Neural progenitor cell (in vitro differentiated cells): ENCODE measurements at regions not wholly inside any gene's neighbourhood (a gene's known extent, or its start where the extent isn't known, plus 50 kb on each side); places are given as distances from the start of the nearest gene placed in this dataset.

Experiments
- DNase-seq: peaks from one replicate; pipeline ENCODE4 v3.0.0-alpha.2; 2016; ENCODE audit warnings: low spot score
- H2AFZ ChIP-seq: fragments of 200-600 bp; sonication (generic); replicated peaks from 2 replicates; pipeline ENCODE4 v1.6.1; 2016; ENCODE audit warnings: antibody characterized with exemption
- H3F3A ChIP-seq: fragments of 200-600 bp; sonication (generic); 2 replicates; pipeline ENCODE4 v1.6.1; 2016; ENCODE audit warnings: antibody characterized with exemption, low read depth
- H3K27ac ChIP-seq: fragments of 200-600 bp; sonication (generic); 2 replicates; pipeline ENCODE4 v1.5.1; 2016; ENCODE audit warnings: mild to moderate bottlenecking
- H3K27me3 ChIP-seq: fragments of 200-600 bp; sonication (generic); 2 replicates; pipeline ENCODE4 v1.6.1; 2016; ENCODE audit warnings: mild to moderate bottlenecking, moderate library complexity
- H3K36me3 ChIP-seq: fragments of 200-600 bp; sonication (generic); 2 replicates; pipeline ENCODE4 v1.5.1; 2016
- H3K4me1 ChIP-seq: fragments of 200-600 bp; sonication (generic); 2 replicates; pipeline ENCODE4 v1.6.1; 2016; ENCODE audit warnings: mixed run types
- H3K4me2 ChIP-seq: fragments of 200-600 bp; sonication (generic); 2 replicates; pipeline ENCODE4 v1.6.1; 2016
- H3K4me3 ChIP-seq: fragments of 200-600 bp; sonication (generic); 2 replicates; pipeline ENCODE4 v1.5.1; 2016
- H3K79me2 ChIP-seq: fragments of 200-600 bp; sonication (generic); 2 replicates; pipeline ENCODE4 v1.6.1; 2016; ENCODE audit warnings: low read depth
- H3K9ac ChIP-seq: fragments of 200-600 bp; sonication (generic); 2 replicates; pipeline ENCODE4 v1.6.1; 2016
- H3K9me3 ChIP-seq: fragments of 200-600 bp; sonication (generic); 2 replicates; pipeline ENCODE4 v1.5.1; 2016; ENCODE audit warnings: low read depth
- H4K20me1 ChIP-seq: fragments of 200-600 bp; sonication (generic); 2 replicates; pipeline ENCODE4 v1.6.1; 2016; ENCODE audit warnings: low read depth
- H3K27ac Mint-ChIP-seq: 3 replicates; pipeline ENCODE4 v1.8.0; 2021; ENCODE audit warnings: mixed read lengths
- H3K27me3 Mint-ChIP-seq: 2 replicates; pipeline ENCODE4 v1.8.0; 2022; ENCODE audit warnings: low read depth, mild to moderate bottlenecking, inconsistent platforms, moderate library complexity, mixed read lengths; ENCODE audit not compliant: insufficient read depth
- H3K36me3 Mint-ChIP-seq: 3 replicates; pipeline ENCODE4 v1.8.0; 2021; ENCODE audit warnings: mixed read lengths
- H3K4me1 Mint-ChIP-seq: 3 replicates; pipeline ENCODE4 v1.8.0; 2021; ENCODE audit warnings: mixed read lengths
- H3K4me3 Mint-ChIP-seq: 3 replicates; pipeline ENCODE4 v1.8.0; 2021; ENCODE audit warnings: mild to moderate bottlenecking, moderate library complexity, mixed read lengths
- H3K9me3 Mint-ChIP-seq: 3 replicates; pipeline ENCODE4 v1.8.0; 2020; ENCODE audit warnings: mixed read lengths
- EZH2 ChIP-seq: fragments of 200-600 bp; sonication (generic); IDR thresholded peaks from 2 replicates; pipeline ENCODE4 v1.6.1; 2017; ENCODE audit warnings: antibody characterized with exemption, mild to moderate bottlenecking, moderate library complexity
- EZH2phosphoT487 ChIP-seq: fragments of 200-600 bp; sonication (generic); IDR thresholded peaks from 2 replicates; pipeline ENCODE4 v1.6.1; 2017; ENCODE audit warnings: antibody characterized with exemption
- TF ChIP-seq, protein P1 (sequence below): fragments of 200-600 bp; sonication (generic); IDR thresholded peaks from 2 replicates; pipeline ENCODE4 v1.5.1; 2017; ENCODE audit warnings: antibody characterized with exemption, mild to moderate bottlenecking

DNA sequence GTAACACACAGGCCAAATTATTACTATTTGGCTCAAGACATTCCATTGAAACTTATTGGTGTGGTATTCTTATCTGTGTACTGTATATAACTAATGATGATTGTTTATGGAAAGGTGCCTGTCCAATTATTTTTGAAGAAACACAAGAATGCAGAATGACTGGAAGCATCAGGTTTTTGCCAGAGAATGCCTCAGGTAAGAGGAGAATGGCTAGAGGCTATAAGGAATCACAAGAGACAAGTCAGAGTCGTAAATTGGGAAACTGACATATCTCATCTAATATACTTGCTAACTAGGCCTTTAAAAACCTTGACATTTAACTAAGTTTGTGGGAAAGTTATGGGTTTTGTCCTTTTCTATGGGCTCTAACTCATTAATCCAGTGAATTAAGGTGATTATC lies 69.3 kb upstream of the TTC29 start:
- Histone ChIP-seq H3F3A (peaks cover 11% of the 10 kb centered on the region), H3K4me3 (no peak overlapping the region), H3K9ac (no peak overlapping the region), H3K4me1 (peaks cover 32% of the 10 kb centered on the region), H3K4me2 (no peak overlapping the region), H3K79me2 (no peaks in the 10 kb centered on the region), H3K27me3 (no peaks in the 10 kb centered on the region), H3K27ac (no peak overlapping the region), H3K9me3 (no peaks in the 10 kb centered on the region), H4K20me1 (no peaks in the 10 kb centered on the region), H3K36me3 (no peaks in the 10 kb centered on the region), H2AFZ (peak overlapping the region; percentile 30)
- Mint-ChIP-seq H3K9me3 (no peaks in the 10 kb centered on the region), H3K4me3 (no peak overlapping the region), H3K4me1 (peaks cover 44% of the 10 kb centered on the region), H3K27me3 (no peaks in the 10 kb centered on the region), H3K27ac (no peak overlapping the region), H3K36me3 (no peaks in the 10 kb centered on the region)
- no peak for DNase-seq
- no peak for TF ChIP-seq EZH2phosphoT487
- TF ChIP-seq, protein P1, sequence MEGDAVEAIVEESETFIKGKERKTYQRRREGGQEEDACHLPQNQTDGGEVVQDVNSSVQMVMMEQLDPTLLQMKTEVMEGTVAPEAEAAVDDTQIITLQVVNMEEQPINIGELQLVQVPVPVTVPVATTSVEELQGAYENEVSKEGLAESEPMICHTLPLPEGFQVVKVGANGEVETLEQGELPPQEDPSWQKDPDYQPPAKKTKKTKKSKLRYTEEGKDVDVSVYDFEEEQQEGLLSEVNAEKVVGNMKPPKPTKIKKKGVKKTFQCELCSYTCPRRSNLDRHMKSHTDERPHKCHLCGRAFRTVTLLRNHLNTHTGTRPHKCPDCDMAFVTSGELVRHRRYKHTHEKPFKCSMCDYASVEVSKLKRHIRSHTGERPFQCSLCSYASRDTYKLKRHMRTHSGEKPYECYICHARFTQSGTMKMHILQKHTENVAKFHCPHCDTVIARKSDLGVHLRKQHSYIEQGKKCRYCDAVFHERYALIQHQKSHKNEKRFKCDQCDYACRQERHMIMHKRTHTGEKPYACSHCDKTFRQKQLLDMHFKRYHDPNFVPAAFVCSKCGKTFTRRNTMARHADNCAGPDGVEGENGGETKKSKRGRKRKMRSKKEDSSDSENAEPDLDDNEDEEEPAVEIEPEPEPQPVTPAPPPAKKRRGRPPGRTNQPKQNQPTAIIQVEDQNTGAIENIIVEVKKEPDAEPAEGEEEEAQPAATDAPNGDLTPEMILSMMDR: no peak
- no peak for TF ChIP-seq EZH2

DNA sequence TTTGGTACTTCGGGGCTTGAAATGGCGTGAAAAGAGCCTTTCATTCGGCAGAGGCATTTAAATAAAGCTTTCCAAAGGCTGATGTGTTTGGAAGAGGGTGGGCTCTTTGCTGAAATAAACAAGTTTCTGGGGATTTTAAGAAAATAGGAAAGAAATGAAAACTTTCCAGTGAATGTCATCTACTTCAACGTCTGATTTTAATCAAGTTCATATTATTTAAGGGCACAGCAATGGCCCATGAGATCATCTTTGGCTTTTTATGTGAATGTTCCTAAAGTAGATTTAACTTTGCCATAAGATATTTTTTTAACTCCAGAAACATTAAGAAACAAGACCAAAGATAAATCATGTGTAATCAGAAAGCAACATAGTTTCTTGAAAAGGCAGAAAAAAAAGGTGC lies 69.8 kb upstream of the TTC29 start:
- Histone ChIP-seq H2AFZ (peak overlapping the region; percentile 30), H3K9ac (no peak overlapping the region), H3K4me2 (no peak overlapping the region), H3F3A (peaks cover 11% of the 10 kb centered on the region), H3K27ac (no peak overlapping the region), H3K4me1 (peaks cover 32% of the 10 kb centered on the region), H4K20me1 (no peaks in the 10 kb centered on the region), H3K27me3 (no peaks in the 10 kb centered on the region), H3K36me3 (no peaks in the 10 kb centered on the region), H3K9me3 (no peaks in the 10 kb centered on the region), H3K4me3 (no peak overlapping the region), H3K79me2 (no peaks in the 10 kb centered on the region)
- peaks cover 40% of the 10 kb centered on the region for H3K4me1 Mint-ChIP-seq
- H3K27ac Mint-ChIP-seq: no peak overlapping the region
- H3K9me3 Mint-ChIP-seq: no peaks in the 10 kb centered on the region
- no peak for DNase-seq
- H3K27me3 Mint-ChIP-seq: no peaks in the 10 kb centered on the region
- TF ChIP-seq EZH2phosphoT487 (no peak), EZH2 (no peak)
- TF ChIP-seq, protein P1: no peak
- H3K4me3 Mint-ChIP-seq: no peak overlapping the region
- H3K36me3 Mint-ChIP-seq: no peaks in the 10 kb centered on the region

DNA sequence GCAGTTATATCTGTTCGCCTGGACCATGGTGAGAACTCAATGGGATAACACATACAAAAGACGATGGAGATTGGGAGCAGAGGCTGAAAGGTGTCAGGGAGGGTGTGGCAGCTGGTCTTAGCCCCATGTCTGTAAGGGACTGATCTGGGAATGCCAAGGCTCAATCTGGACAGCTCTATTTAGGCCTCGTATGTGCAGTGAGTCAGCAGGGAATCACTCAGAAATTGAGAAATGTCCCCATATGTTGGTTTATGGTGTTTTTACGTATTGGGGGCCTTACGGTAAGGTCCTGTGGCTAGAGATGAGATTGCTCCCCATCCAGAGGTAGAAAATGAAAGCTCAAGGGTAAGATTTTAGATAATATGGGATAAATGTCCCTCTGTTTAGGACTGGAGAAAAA lies 71.4 kb upstream of the TTC29 start:
- Histone ChIP-seq H3K9me3 (no peaks in the 10 kb centered on the region), H2AFZ (no peak overlapping the region), H3K36me3 (no peaks in the 10 kb centered on the region), H3K4me2 (no peak overlapping the region), H3K79me2 (no peaks in the 10 kb centered on the region), H3K4me3 (no peak overlapping the region), H3K27me3 (no peaks in the 10 kb centered on the region), H3K4me1 (peaks cover 18% of the 10 kb centered on the region), H3K27ac (no peak overlapping the region), H3K9ac (no peak overlapping the region), H4K20me1 (no peaks in the 10 kb centered on the region), H3F3A (peaks cover 5% of the 10 kb centered on the region)
- Mint-ChIP-seq H3K36me3 (no peaks in the 10 kb centered on the region), H3K4me1 (peaks cover 26% of the 10 kb centered on the region), H3K27me3 (no peaks in the 10 kb centered on the region), H3K27ac (no peak overlapping the region), H3K9me3 (no peaks in the 10 kb centered on the region), H3K4me3 (no peak overlapping the region)
- DNase-seq: no peak
- TF ChIP-seq, protein P1: no peak
- TF ChIP-seq EZH2 (no peak), EZH2phosphoT487 (no peak)

DNA sequence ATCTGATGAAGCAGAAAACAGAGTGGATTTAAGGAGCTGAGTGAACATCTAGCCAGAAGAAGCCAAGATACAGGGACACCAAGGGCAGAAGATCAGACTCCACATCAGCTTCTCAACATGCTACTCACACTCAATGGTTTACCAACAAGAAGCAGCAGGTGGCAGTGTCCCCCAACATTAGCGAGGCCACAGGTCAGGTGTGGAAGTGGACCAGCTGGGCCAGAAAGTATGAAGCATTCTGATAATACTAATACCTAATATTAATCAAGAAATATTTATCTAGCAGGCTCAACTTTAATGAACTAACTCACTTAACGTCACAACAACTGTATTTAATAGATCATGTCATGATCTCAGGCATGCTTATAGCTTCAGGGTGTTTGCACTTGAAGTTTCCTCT lies 73.4 kb upstream of the TTC29 start:
- TF ChIP-seq EZH2 (no peak), EZH2phosphoT487 (no peak)
- TF ChIP-seq, protein P1: peak; percentile 65
- Histone ChIP-seq H3K9me3 (no peaks in the 10 kb centered on the region), H3K27ac (no peak overlapping the region), H3K4me1 (peaks cover 11% of the 10 kb centered on the region), H3K4me3 (no peak overlapping the region), H3K36me3 (no peaks in the 10 kb centered on the region), H3K9ac (no peak overlapping the region), H3K4me2 (no peak overlapping the region), H4K20me1 (no peaks in the 10 kb centered on the region), H3K79me2 (no peaks in the 10 kb centered on the region), H3F3A (peaks cover 4% of the 10 kb centered on the region), H3K27me3 (no peaks in the 10 kb centered on the region), H2AFZ (no peak overlapping the region)
- Mint-ChIP-seq H3K9me3 (peaks cover 4% of the 10 kb centered on the region), H3K27me3 (no peaks in the 10 kb centered on the region), H3K27ac (no peak overlapping the region), H3K4me1 (peaks cover 13% of the 10 kb centered on the region), H3K4me3 (no peak overlapping the region), H3K36me3 (no peaks in the 10 kb centered on the region)
- DNase-seq: peak; percentile 65
